HCT116 (cell line): ENCODE measurements at regions not wholly inside any gene's neighbourhood (a gene's known extent, or its start where the extent isn't known, plus 50 kb on each side); places are given as distances from the start of the nearest gene placed in this dataset.

Source experiments
- ATAC-seq: fragments of 200-7000 bp; cut with Tn5 transposase; 2 replicates; pipeline ENCODE4 v1.9.1; 2020; ENCODE audit warnings: mild to moderate bottlenecking, moderate library complexity
- BruUV-seq: library from RNA; stranded (reverse); fragments of 400-500 nt; replicated peaks from 2 replicates; lab custom pipeline; 2021; lab: Mats Ljungman, UMichigan
- CTCF ChIA-PET: fragments of 300-600 bp; sonication (Branson Sonifier 250); formaldehyde crosslinking; loops from one replicate; lab custom pipeline; 2021; ENCODE audit warnings: antibody characterized with exemption; lab: Charles Lee
- POLR2A ChIA-PET: fragments of 300-600, 350-600 bp; sonication (Branson Sonifier 250); formaldehyde crosslinking; loops from one replicate; lab custom pipeline; 2021; ENCODE audit warnings: antibody characterized with exemption; lab: Charles Lee
- RAD21 ChIA-PET, 2 experiments: fragments of 300-600 bp; sonication (Branson Sonifier 250); formaldehyde crosslinking; loops; one replicate each; lab custom pipeline; 2023; ENCODE audit warnings: low total read pairs in 2 of 2; ENCODE audit not compliant: uncharacterized antibody in 2 of 2, unreplicated experiment in 2 of 2, low non-redundant PET in 1 of 2; lab: Charles Lee
- DNase-seq: peaks from one replicate; pipeline ENCODE4 v3.0.0-alpha.2; 2010; ENCODE audit warnings: low read depth, low spot score
- H2AFZ ChIP-seq: fragments of 200-600 bp; shearing (Covaris generic), sonication (generic); 2 replicates; pipeline ENCODE4 v1.6.1; 2017; ENCODE audit warnings: low read depth, mixed run types, mixed read lengths, antibody characterized with exemption, low read length; ENCODE audit not compliant: poor library complexity, severe bottlenecking
- H3K27ac ChIP-seq: 2 replicates; pipeline ENCODE4 v1.5.1; 2012; ENCODE audit warnings: low read depth, low read length
- H3K27me3 ChIP-seq: fragments of 200-600 bp; sonication (generic); 2 replicates; pipeline ENCODE4 v1.6.1; 2016; ENCODE audit warnings: mixed run types, low read length, mixed read lengths; ENCODE audit not compliant: insufficient read depth
- H3K36me3 ChIP-seq, 2 experiments: fragments of 200-500 bp in 1 of 2; fragments of 200-600 bp in 1 of 2; sonication (Bioruptor generic) in 1 of 2; sonication (generic) in 1 of 2; 2 replicates each; pipeline versions ENCODE4 v1.5.1 to v1.6.1; 2014 to 2016; ENCODE audit warnings: low read length in 2 of 2, inconsistent platforms in 1 of 2, mixed read lengths in 1 of 2, mixed run types in 1 of 2; ENCODE audit not compliant: insufficient read depth in 2 of 2, control insufficient read depth in 1 of 2
- H3K4me1 ChIP-seq, 2 experiments: fragments of 200-600 bp in 1 of 2; sonication (generic) in 1 of 2; 2 replicates each; pipeline versions ENCODE4 v1.5.1 to v1.6.1; 2012 to 2017; ENCODE audit warnings: low read length in 2 of 2, inconsistent platforms in 1 of 2, mild to moderate bottlenecking in 1 of 2, mixed read lengths in 1 of 2, mixed run types in 1 of 2, moderate library complexity in 1 of 2; ENCODE audit not compliant: insufficient read depth in 2 of 2, control insufficient read depth in 1 of 2
- H3K4me2 ChIP-seq: fragments of 200-600 bp; sonication (generic); 2 replicates; pipeline ENCODE4 v1.6.1; 2017; ENCODE audit warnings: mixed run types, low read length, mixed read lengths
- H3K4me3 ChIP-seq, 2 experiments: fragments of 200-600 bp in 1 of 2; sonication (generic) in 1 of 2; replicated peaks in 1 of 2; 2 replicates each; pipeline ENCODE4 v1.5.1; 2011 to 2016; ENCODE audit warnings: low read length in 2 of 2, control low read depth in 1 of 2, low read depth in 1 of 2, mild to moderate bottlenecking in 1 of 2, mixed read lengths in 1 of 2, mixed run types in 1 of 2
- H3K79me2 ChIP-seq: fragments of 200-600 bp; sonication (generic); 2 replicates; pipeline ENCODE4 v1.6.1; 2017; ENCODE audit warnings: mild to moderate bottlenecking, mixed run types, low read length, moderate library complexity, mixed read lengths; ENCODE audit not compliant: insufficient read depth
- H3K9ac ChIP-seq: fragments of 200-600 bp; sonication (generic); 2 replicates; pipeline ENCODE4 v1.6.1; 2016; ENCODE audit warnings: low read length, mixed read lengths
- H3K9me2 ChIP-seq: fragments of 200-600 bp; sonication (generic), shearing (Covaris generic); 2 replicates; pipeline ENCODE4 v1.6.1; 2017; ENCODE audit warnings: mixed run types, mild to moderate bottlenecking, moderate library complexity; ENCODE audit not compliant: insufficient read depth
- H3K9me3 ChIP-seq, 2 experiments: fragments of 200-500 bp in 1 of 2; fragments of 200-600 bp in 1 of 2; sonication (Bioruptor generic) in 1 of 2; sonication (generic) in 1 of 2; 2 replicates each; pipeline ENCODE4 v1.6.1; 2014 to 2017; ENCODE audit warnings: low read length in 2 of 2, mixed read lengths in 2 of 2, inconsistent platforms in 1 of 2, low read depth in 1 of 2, mild to moderate bottlenecking in 1 of 2, mixed run types in 1 of 2, moderate library complexity in 1 of 2; ENCODE audit not compliant: control insufficient read depth in 1 of 2, insufficient read depth in 1 of 2
- H4K20me1 ChIP-seq: fragments of 200-600 bp; sonication (generic), shearing (Covaris generic); 2 replicates; pipeline ENCODE4 v1.6.1; 2017; ENCODE audit warnings: mixed run types, mild to moderate bottlenecking, moderate library complexity; ENCODE audit not compliant: insufficient read depth
- CTCF ChIP-seq, 3 experiments: fragments of 200-600 bp in 1 of 3; sonication (generic) in 1 of 3; IDR thresholded peaks in 2 of 3; conservative IDR thresholded peaks in 1 of 3; 2 replicates each; pipeline ENCODE4 v1.5.1; 2012 to 2017; ENCODE audit warnings: low read depth in 2 of 3, low read length in 2 of 3, antibody characterized with exemption in 1 of 3, borderline replicate concordance in 1 of 3, control low read depth in 1 of 3, mild to moderate bottlenecking in 1 of 3, mixed read lengths in 1 of 3, mixed run types in 1 of 3, moderate library complexity in 1 of 3; ENCODE audit not compliant: insufficient read depth in 1 of 3
- EGR1 ChIP-seq: IDR thresholded peaks from 2 replicates; pipeline ENCODE4 v1.6.1; 2012; ENCODE audit warnings: low read depth
- EZH2 ChIP-seq: fragments of 200-600 bp; sonication (generic); IDR thresholded peaks from 2 replicates; pipeline ENCODE4 v1.6.1; 2017; ENCODE audit warnings: antibody characterized with exemption, mixed run types
- EZH2phosphoT487 ChIP-seq: fragments of 200-600 bp; IDR thresholded peaks from 2 replicates; pipeline ENCODE4 v1.6.1; 2018; ENCODE audit warnings: antibody characterized with exemption, borderline replicate concordance
- FOSL1 ChIP-seq: IDR thresholded peaks from 2 replicates; pipeline ENCODE4 v1.6.1; 2012; ENCODE audit warnings: low read depth
- JUND ChIP-seq: IDR thresholded peaks from 2 replicates; pipeline ENCODE4 v1.6.1; 2012
- MAX ChIP-seq: IDR thresholded peaks from 2 replicates; pipeline ENCODE4 v1.6.1; 2012
- POLR2A ChIP-seq: IDR thresholded peaks from 2 replicates; pipeline ENCODE4 v1.7.0; 2011; ENCODE audit warnings: borderline replicate concordance; ENCODE audit not compliant: insufficient read depth, insufficient read length; ENCODE audit errors: extremely low read depth
- POLR2AphosphoS5 ChIP-seq: IDR thresholded peaks from 2 replicates; pipeline ENCODE4 v1.6.1; 2011; ENCODE audit warnings: mild to moderate bottlenecking, low read depth, low read length, moderate library complexity
- RAD21 ChIP-seq: IDR thresholded peaks from 2 replicates; pipeline ENCODE4 v1.6.1; 2012; ENCODE audit warnings: low read depth, mild to moderate bottlenecking
- REST ChIP-seq: IDR thresholded peaks from 2 replicates; pipeline ENCODE4 v1.6.1; 2012; ENCODE audit warnings: low read depth
- SIN3A ChIP-seq: IDR thresholded peaks from 2 replicates; pipeline ENCODE4 v1.6.1; 2012; ENCODE audit warnings: low read depth
- SP1 ChIP-seq: IDR thresholded peaks from 2 replicates; pipeline ENCODE4 v1.6.1; 2012; ENCODE audit warnings: low read depth
- SRF ChIP-seq: IDR thresholded peaks from 2 replicates; pipeline ENCODE4 v1.6.1; 2012; ENCODE audit warnings: low read depth
- TCF7L2 ChIP-seq: IDR thresholded peaks from 2 replicates; pipeline ENCODE4 v1.7.0; 2011; ENCODE audit warnings: borderline replicate concordance, inconsistent platforms; ENCODE audit not compliant: insufficient read depth, insufficient read length; ENCODE audit errors: extremely low read depth
- YY1 ChIP-seq: IDR thresholded peaks from 2 replicates; pipeline ENCODE4 v1.6.1; 2011; ENCODE audit warnings: low read length, low read depth, moderate library complexity, mild to moderate bottlenecking; ENCODE audit not compliant: insufficient replicate concordance; ENCODE audit errors: extremely low read depth
- ZBTB33 ChIP-seq: IDR thresholded peaks from 2 replicates; pipeline ENCODE4 v1.6.1; 2011; ENCODE audit warnings: mild to moderate bottlenecking, low read length, moderate library complexity; ENCODE audit not compliant: insufficient replicate concordance; ENCODE audit errors: extremely low read depth
- ZFX ChIP-seq: fragments of 450-650 bp; IDR thresholded peaks from 2 replicates; pipeline ENCODE4 v1.6.1; 2017
- ZNF274 ChIP-seq: fragments of 200-500 bp; sonication (Bioruptor generic); IDR thresholded peaks from 2 replicates; pipeline ENCODE4 v1.6.1; 2014; ENCODE audit warnings: mild to moderate bottlenecking, low read depth, low read length, inconsistent platforms
- intact Hi-C: fragments of 100-400 bp; cut with micrococcal nuclease; formaldehyde crosslinking; loops from 2 replicates; pipeline ENCODE4 v1.10.0; 2022

GRCh38 chr3:8317661-8318649 lies 183.7 kb upstream of the LMCD1 start:
- TF ChIP-seq SIN3A (no peak), RAD21 (no peak), POLR2AphosphoS5 (no peak), TCF7L2 (no peak), EZH2phosphoT487 (no peak), MAX (no peak), EGR1 (no peak), CTCF (IDR thresholded peaks at IDR 0.05 in 2 of 3, conservative IDR thresholded peaks at IDR 0.05 in 1 of 3; ENCODE audit: borderline replicate concordance in 1 of 3, insufficient read depth in 1 of 3, low read depth in 2 of 3, low read length in 2 of 3) (no peak), SP1 (no peak), JUND (no peak), ZBTB33 (no peak), YY1 (no peak), REST (no peak), EZH2 (no peak), POLR2A (no peak), SRF (no peak), ZFX (no peak), ZNF274 (no peak), FOSL1 (no peak)
- Histone ChIP-seq H3K4me1 (peaks cover 0 to 10% of the 10 kb centered on the region in 2 experiments; a peak in 1 of 4 replicates), H3K9me2 (no peaks in the 10 kb centered on the region), H3K4me3 (no peak overlapping the region), H3K27me3 (no peaks in the 10 kb centered on the region), H3K4me2 (no peak overlapping the region), H3K36me3 (no peaks in the 10 kb centered on the region), H4K20me1 (no peaks in the 10 kb centered on the region), H2AFZ (no peak overlapping the region), H3K27ac (no peak overlapping the region), H3K9me3 (no peaks in the 10 kb centered on the region), H3K9ac (no peak overlapping the region), H3K79me2 (no peaks in the 10 kb centered on the region)
- no peak for ATAC-seq
- ChIA-PET POLR2A (no interaction called here), RAD21 (no interaction called here), CTCF (no interaction called here)
- BruUV-seq: no TSS peak
- intact Hi-C loops: no loop called here
- DNase-seq: no peak
